GM21529 (cell line): ENCODE measurements at regions not wholly inside any gene's neighbourhood (a gene's known extent, or its start where the extent isn't known, plus 50 kb on each side); places are given as distances from the start of the nearest gene placed in this dataset.

Experiments
- ATAC-seq: cut with Tn5 transposase; IDR thresholded peaks from one replicate; pipeline ENCODE4 v1.9.1; 2021; ENCODE audit not compliant: unreplicated experiment

DNA sequence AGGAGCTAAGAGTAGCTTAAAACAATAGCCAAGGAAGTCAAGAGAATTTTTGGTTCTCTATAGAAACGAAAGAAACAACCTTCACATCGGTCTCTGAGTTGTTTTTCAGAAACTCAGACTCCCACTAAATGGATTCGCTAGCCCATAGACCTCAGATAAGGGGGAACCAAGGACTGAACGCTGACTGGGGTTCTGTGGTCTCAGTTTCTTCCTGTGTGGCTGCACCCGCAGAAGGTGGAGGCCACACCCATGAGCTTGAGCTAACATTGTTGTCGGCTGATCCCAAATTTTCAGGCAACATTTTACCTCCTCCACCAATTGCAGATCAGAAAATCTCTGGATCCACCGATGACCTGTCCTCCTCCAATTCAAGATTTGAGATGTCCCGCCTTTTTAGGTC lies 456.1 kb downstream of the AJAP1 start:
- ATAC-seq: no peak

DNA sequence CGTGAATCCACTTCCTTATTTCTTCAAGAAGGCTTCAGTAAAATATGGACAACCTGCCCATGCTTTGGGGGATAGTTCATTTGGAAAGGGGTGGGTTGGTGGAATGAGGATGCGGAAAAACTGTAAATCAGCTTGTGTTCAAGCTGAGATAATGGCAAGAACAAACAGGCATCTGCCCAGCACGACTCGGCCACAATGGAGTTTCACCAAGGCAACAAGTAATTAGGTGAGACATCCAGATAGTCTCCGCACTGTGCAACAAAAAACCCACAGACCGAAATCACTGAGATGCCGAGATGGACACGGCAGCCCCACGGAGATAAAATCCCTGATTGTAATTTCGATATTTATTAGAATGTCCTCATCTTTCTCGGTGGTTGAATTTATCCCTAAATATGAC lies 455.2 kb downstream of the AJAP1 start:
- no peak for ATAC-seq

DNA sequence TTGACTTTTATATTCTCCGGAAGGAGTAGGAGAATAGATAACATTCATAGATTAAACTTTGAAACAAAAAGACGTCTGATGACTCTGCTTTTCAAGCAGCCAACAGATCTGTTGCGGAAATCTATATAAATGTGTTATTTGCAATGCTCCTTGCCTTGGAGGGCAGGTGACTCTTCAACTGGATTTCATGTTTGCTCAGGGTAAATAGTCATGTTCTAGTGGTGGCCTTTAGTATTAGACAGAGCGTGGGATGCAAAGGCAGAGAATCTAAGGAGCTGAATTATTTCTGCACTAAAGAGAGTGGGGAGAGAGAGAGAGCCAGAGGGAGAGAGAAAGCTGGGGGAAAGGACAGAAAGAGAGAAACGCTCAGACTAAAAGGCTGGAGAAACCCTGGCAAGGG lies 454.3 kb downstream of the AJAP1 start:
- no peak for ATAC-seq

DNA sequence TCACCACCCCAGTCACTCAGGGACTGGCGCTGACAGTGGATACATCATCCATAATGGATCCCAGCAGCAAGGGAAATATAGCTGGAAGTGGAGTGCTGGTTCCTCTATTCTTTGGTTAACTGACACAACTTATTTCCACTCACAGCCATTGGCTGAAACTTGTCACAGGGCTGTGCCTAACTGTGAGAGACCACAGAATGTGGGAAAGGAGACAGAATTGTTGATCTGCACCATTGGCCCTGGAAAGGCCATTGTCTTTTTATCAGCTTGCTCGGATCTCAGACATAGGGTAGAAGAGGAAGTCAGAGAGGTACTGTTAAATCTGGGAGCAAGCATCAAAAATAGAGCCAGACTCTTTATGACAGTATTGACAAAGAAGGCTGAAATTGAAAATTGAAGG lies 451.3 kb downstream of the AJAP1 start:
- no peak for ATAC-seq

DNA sequence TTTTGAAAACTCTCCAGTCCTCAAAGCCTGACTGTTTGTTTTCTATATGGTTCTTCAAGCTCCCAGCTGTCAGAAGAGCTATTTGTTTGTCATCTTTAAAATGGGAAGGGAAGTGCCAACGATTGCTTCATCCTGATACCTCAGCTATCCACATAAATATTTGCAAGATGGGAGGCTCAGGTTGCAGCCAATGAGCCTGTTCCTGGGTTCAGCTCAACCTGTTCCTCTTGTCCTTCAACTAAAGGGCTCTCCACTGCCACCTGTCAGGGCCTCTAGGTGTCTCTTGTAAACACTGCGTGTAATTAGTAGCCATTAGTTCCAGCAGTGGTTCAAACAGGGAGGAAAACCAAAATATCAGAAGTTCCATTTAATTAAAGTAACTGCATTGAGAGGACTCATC lies 445.1 kb downstream of the AJAP1 start:
- no peak for ATAC-seq

DNA sequence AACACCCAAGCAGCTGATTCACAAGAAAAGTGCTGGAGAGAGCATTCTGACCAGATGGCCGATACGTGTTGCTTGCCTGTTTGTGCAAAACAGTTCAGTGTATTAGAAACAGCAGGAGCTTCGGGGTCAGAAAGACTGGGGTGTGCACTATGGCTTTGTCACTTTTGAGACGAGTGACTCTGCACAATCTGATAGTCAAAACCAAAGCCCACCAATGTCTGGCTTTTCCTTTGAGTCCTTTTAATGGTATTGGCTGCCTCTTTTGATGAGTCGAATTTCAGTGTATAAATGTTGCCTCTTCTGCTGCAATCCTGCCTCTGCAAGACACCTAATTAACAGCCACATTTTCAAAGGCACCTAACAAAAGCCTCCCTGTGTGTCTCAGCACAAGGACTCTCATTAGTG lies 444.6 kb downstream of the AJAP1 start:
- no peak for ATAC-seq

DNA sequence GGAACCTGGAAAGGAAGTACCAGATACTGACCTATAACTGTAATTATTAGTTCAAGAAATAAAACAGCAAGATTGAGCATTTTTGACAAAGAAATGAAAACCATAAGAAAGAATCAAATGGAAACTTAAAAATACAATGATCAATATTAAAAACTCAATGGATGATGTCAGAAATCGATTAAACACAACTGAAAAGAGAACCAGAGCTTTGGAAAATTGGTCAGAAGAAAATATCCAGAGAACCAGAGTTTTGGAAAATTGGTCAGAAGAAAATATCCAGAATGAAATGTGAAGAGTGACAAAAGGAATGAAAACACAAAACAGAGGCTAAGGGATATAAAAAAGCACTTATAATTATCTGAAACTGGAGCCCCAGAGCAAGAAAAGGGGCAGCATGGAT lies 438.6 kb downstream of the AJAP1 start:
- no peak for ATAC-seq

DNA sequence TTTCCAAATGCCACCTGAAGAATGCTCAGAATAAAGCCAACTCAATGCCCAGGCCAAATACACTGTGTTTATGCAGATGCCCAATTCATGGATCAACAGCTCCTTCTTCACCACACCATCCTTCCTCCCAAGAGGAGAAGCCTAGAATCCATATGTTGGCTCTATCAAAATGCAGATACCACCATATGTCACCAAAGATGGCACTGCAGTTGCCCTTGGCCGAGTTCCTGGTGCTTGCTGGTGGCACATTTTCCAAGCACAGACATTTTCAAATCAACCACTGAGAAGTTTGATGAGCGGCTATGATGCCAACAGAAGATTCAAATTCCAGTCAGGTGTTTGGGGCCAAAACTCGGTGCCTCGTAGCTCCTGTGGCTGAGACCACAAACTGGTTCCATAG lies 430.3 kb downstream of the AJAP1 start:
- ATAC-seq: no peak

DNA sequence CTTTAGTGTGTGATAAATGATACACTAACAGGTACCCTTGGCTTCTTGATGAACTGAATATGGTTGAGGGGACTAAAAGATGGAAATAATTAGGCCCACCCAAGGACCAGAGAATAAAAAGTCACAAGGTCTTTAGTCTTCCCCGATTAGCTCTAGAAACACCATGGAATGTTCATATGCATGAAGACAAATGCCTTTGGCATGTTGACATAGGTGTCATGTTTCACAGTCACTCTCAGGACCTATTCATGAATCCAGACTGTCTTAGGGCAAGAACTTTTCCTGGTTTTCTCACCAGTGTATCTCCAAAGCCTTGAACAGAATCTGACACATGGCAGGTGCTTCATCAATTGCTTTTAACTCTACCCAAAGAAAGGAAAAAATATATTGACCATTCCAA lies 412.8 kb downstream of the AJAP1 start:
- no peak for ATAC-seq

DNA sequence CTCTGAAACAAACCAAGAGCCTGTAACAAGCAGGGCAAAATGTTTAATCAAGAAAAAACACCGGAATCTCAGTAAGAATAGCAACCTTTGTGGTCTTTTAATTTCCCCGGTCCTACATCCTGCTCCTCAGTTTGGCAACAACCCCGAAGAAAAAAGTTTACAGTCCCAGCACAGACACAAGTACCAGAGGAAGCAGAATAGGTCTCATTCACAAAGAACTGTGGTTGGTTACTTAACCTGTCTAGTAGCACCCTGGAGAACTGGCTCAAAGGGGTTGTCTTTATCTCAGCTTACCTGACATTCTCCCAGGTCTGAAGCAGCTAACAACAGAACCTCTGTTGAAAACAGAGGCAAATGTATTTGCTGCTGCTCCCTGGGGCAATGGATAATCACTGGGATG lies 399.3 kb downstream of the AJAP1 start:
- ATAC-seq: no peak

DNA sequence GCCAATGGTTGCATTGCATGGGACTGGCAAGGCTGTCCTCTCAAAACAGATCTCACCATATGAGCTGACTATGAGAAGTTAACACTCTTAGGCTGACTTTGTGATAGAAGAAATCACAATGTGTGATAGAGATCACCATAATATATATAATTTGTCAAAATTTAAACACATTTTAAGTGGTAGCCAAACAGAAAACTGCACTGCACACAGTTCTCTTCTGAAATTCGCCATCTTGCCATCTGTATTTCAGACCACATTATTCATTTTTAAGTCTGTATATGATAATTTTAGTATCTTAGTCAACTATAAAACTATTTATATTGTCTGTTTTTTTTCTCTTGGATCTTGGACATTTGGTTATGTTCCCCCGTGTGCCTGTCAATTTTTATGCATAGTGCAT lies 374.7 kb downstream of the AJAP1 start:
- ATAC-seq: no peak

DNA sequence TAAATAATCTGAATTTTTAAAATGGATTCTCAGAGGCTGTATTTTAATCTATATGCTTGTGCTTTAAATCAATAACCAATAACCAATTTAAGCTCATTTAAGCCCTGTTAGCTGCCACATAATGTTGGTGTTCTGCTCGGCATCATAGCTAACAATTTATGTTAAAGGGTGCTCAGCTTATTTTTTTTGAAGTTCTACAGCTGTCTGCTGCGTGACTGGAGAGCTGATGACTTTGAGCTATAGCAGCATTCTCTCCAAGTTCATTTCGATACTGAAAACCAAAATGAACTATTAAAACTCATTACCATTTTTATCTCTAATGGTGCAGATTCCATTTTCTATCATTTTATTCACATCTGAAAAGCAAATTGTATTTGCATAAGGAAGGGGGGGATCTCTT lies 357.8 kb downstream of the AJAP1 start:
- no peak for ATAC-seq

DNA sequence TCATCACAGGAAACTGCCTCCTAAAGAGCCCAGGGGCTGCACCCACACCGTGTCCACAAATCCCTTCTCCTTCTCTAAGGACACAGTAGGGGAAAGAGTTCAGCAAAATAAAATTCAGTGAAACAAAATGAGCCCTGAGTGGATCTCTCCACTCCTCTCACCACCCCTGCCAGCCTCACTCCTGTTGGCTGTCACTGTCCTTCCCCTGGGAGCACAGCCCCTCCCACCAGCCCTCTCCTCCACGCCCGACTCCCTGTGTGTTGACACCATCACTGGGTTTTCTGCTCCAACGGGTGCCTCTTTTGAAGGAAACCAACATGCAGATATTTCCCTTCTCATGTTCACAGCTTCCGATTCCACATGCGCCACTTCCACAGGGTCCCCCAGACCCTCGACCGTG lies 356.2 kb downstream of the AJAP1 start:
- no peak for ATAC-seq

DNA sequence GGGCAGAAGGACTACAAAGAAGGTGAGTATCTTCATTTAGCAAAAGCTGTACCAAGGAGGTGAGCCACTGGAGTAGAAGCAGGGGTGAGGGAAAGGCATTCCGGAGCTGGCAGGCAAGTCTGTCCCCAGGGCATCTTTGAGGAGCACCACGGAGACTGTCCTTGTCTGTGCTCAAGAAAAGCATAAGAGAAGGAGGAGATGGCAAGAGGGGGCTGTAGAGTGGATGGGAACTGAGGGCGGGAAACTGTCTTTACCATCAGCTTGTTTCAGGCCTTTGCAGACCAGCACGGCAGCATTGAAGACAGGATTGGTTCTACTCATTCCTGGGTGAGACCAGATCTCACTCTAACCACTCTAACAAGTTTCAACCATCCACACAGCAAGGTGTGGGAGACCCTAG lies 355.8 kb downstream of the AJAP1 start:
- no peak for ATAC-seq

DNA sequence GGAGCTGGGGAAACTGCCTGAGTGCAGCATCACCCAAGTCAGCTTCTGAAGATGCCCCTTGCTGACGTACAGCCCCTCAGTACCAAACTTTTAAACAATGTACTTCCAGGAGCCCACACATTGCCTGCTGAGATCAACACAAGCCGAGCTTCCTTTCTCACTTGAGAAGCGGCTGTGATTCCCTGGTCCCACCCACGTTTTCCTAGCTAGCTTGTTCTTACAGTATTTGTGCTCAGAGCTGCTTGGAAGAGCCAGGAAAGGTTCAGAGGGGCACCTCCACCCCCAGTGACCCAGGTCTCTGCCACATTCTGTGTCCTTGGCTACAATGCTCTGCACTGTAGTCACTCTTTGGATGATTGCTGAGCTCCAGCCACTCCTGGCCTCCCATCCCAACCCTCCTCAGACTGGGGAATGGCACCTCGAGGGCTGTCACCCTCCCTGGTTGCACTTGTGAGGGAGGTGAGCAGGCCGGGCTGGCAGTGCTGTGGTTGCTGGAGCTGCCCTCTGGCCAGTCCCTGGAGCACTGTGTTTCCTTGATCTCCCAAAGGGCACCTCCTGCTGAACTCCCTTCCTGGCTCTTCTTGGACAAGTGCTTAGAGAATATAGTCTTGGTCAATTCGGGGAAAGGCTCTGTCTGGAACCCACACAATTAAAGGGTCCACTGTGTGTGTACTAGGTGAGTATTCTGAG lies 355.1 kb downstream of the AJAP1 start:
- ATAC-seq: no peak

DNA sequence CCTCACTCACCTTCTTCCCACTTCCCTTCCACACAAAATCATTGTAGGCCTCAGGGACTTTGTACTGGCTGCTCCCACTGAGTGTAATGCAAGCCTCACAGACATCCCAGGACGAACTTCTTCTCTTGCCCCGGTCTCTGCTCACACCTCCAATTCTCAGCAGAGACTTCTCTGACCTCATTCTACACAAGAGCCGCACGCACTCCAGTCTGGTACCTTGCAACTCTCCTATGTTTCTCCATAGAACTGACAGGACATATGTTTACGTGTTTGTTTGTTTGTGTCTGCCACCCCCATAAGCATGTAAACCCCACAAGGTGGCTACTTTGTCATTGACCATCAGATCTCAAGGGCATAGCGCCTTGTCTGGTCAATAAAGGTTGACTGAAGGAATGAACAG lies 350.8 kb downstream of the AJAP1 start:
- ATAC-seq: no peak

DNA sequence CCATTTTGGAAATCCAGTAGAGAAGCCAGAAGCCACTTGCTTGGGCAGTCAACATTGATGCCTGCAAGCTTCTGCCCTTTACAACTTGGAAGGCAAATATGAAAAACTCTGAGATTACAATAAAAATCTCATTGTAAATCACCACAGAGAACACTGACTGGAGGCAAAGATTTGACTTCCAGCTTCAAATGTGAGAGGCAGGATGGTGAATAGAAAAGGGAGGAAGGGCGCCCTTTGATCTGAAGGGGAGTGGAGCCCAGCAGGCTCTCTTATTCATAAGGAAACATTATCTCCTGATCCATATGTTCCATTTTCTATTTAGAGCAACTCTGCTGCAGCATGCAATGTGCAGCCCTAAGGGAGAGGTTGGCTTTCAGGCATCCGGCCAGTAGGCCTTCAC lies 348.3 kb downstream of the AJAP1 start:
- ATAC-seq: no peak

DNA sequence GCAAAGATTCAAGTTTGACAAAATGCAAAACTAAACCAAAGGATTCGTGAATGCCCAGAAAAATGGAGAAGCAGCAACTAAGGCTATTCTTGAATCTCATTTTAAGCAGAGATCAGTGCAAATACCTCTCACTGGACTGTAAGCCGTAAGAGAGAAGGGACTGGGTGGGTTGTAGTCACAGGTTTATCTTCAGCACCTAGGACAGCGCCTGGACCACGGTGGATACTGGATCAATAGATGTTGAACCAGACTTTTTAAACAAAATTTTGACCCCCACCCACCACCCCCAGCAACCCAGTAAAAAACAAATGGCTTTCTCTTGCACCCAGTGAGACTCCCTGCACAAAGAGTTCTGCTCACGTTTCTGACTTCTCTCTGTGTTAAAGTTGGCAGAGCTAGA lies 347.1 kb downstream of the AJAP1 start:
- no peak for ATAC-seq

DNA sequence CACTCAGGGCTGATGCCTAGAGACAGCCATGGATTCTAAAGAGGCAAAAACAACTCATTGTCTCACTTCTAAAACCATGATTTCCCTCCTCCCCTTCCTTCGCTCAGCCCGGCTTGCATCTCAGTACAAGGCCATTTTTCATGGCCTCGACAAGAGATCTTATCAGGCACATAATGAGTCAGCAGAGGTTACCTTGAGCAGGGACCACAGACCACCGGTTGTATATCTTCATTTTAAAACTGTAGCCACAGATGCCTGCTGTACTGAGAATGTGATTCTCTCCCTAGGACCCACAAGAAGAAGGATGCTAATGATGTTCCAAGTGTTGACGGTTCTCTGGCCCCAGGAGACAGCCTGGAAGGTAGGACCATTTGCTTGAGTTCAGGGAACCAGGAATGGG lies 331.9 kb downstream of the AJAP1 start:
- no peak for ATAC-seq

DNA sequence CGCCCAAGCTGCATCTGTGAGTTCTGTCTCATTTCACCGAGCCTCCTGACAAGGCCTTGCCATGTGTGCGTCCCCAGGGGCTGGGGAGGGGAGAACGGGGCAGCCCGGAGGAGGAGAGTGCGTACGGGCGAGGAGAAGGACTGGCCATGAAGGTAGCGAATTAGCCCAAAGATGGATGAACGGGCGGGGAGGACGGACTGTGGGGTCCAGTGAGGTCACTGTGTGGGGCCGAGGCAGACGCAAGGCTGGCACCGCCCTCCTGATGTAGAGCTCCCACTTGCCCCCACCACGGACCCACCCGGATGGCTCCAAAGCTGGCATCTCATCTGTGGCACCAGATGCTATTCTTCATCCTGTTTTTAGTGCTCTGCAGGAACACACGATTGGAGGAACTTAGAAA lies 330.4 kb downstream of the AJAP1 start:
- no peak for ATAC-seq

DNA sequence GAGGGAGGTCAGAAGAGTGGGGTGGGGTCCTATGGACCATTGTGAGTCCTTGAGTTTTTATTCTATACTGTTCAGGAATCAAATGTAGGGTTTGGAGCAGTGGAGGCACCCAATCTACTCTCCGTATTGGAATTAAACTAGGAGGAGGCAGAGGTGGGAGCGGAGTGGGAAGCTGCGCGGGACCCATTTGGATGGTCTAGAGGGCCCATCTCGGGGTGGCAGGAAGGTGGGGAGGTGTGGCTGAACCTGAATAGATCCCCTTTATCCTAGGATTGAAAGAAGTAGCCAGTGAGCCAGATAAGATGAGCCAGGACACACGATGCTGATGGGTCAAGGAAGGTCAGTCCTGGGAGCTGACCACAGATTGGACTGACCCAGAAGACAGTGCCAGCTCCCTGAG lies 325.8 kb downstream of the AJAP1 start:
- ATAC-seq: no peak

DNA sequence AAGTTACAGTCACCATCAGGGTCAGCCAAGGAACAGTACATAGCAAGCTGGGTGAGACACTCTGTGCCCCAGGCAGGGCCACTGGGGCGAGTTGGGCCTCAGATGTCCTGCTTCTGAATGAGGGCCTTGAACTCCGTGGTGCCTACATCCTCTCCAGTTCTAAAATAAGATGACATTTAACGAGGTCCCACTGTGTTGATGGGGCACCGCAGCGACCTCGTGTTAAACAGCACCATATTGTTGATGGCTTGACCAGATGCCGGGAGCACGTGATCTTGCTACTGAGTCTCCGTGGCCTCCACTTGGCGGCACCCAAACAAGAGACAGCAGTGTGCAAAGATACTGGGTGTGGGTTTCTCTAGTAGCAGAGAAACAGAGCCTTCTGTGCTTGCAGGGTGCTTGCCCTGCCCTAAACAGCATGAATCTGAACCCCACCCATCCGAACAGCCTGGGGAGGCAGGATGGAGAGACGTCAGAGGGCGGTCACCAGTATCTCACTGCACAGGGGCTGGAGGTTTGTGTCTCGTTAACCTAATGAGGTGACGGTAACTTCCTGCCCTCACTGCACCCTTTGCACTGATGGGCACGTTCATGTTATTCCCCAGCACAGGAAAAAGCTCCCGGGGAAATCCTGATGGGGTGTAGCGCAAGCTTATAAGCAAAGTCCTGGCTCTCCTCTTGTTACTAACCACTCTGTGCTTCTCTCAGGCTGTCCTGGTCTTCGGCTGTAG lies 324.4 kb downstream of the AJAP1 start:
- no peak for ATAC-seq

DNA sequence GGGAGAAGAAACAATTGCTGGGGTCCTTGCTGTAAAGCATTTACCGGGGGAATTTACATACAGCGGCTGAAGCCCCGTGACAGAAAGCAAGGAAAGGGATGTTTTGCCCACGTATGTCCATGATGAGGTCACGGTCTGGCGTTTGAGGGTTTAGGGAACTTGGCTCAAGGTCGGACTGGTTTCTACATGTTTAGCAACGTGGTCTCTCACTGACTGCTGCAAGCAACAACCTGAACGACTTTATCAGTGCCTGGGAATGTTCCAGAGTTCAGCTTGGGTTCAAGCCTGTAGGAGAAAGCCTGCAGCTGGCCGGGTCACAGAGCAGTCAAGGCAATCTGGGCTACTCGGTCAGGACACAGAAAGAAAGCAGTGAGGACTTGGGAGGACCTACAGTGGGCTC lies 323.3 kb downstream of the AJAP1 start:
- ATAC-seq: no peak
